AML-193 (cell line): ENCODE measurements at regions not wholly inside any gene's neighbourhood (a gene's known extent, or its start where the extent isn't known, plus 50 kb on each side); places are given as distances from the start of the nearest gene placed in this dataset.

Experiments
- DNase-seq, 2 experiments: peaks; one replicate each; lab custom pipeline; 2025; lab: John Stamatoyannopoulos, UW

GRCh38 chr6:148053209-148053608 lies 289.4 kb upstream of the SASH1 start:
- DNase-seq, result no peak

- no peak for DNase-seq
Observed at GRCh38 chr6:148053796-148054195, 288.8 kb upstream of the SASH1 start.

GRCh38 chr6:148054219-148054618 lies 288.4 kb upstream of the SASH1 start:
- no peak for DNase-seq

- DNase-seq, result no peak
Observed at GRCh38 chr6:148055419-148055818, 287.2 kb upstream of the SASH1 start.

- DNase-seq, result no peak
Observed at GRCh38 chr6:148059869-148060268, 282.8 kb upstream of the SASH1 start.

GRCh38 chr6:148064406-148065134 lies 278.1 kb upstream of the SASH1 start:
- DNase-seq, result no peak

GRCh38 chr6:148068437-148069061 lies 274.1 kb upstream of the SASH1 start:
- no peak for DNase-seq

GRCh38 chr6:148069256-148069655 lies 273.4 kb upstream of the SASH1 start:
- no peak for DNase-seq

GRCh38 chr6:148074291-148074690 lies 268.3 kb upstream of the SASH1 start:
- DNase-seq, result no peak

GRCh38 chr6:148074738-148075137 lies 267.9 kb upstream of the SASH1 start:
- DNase-seq, result no peak

- DNase-seq, result no peak
Observed at GRCh38 chr6:148075352-148075751, 267.3 kb upstream of the SASH1 start.

GRCh38 chr6:148076051-148076450 lies 266.6 kb upstream of the SASH1 start:
- no peak for DNase-seq

GRCh38 chr6:148080315-148080714 lies 262.3 kb upstream of the SASH1 start:
- DNase-seq, result no peak

GRCh38 chr6:148081076-148081475 lies 261.6 kb upstream of the SASH1 start:
- no peak for DNase-seq

- no peak for DNase-seq
Observed at GRCh38 chr6:148082044-148082443, 260.6 kb upstream of the SASH1 start.

- DNase-seq, result no peak
Observed at GRCh38 chr6:148082696-148083095, 259.9 kb upstream of the SASH1 start.

GRCh38 chr6:148085631-148086331 lies 256.9 kb upstream of the SASH1 start:
- DNase-seq, result no peak

- DNase-seq, result no peak
Observed at GRCh38 chr6:148086386-148086785, 256.3 kb upstream of the SASH1 start.

GRCh38 chr6:148086843-148087242 lies 255.8 kb upstream of the SASH1 start:
- no peak for DNase-seq

GRCh38 chr6:148087659-148088058 lies 255.0 kb upstream of the SASH1 start:
- no peak for DNase-seq

- DNase-seq, result no peak
Observed at GRCh38 chr6:148090326-148090725, 252.3 kb upstream of the SASH1 start.

GRCh38 chr6:148091394-148091793 lies 251.2 kb upstream of the SASH1 start:
- DNase-seq, result no peak

- DNase-seq, result no peak
Observed at GRCh38 chr6:148103436-148103835, 239.2 kb upstream of the SASH1 start.
